CD4-positive, alpha-beta memory T cell (primary cell): ENCODE measurements at regions not wholly inside any gene's neighbourhood (a gene's known extent, or its start where the extent isn't known, plus 50 kb on each side); places are given as distances from the start of the nearest gene placed in this dataset.

Source experiments
- CTCF ChIA-PET: fragments of 350-600 bp; sonication (Branson Sonifier 250); formaldehyde crosslinking; loops from one replicate; lab custom pipeline; 2021; ENCODE audit warnings: inconsistent platforms; ENCODE audit not compliant: partially characterized antibody; lab: Charles Lee
- POLR2A ChIA-PET: fragments of 350-600 bp; sonication (Branson Sonifier 250); formaldehyde crosslinking; loops from one replicate; lab custom pipeline; 2021; ENCODE audit not compliant: partially characterized antibody; lab: Charles Lee
- DNase-seq, 5 donors: peaks; one replicate each; pipeline versions ENCODE4 v3.0.0 to v3.0.0-alpha.2; 2020 to 2022; ENCODE audit warnings: mixed read lengths in 1 of 5
- H3K27ac ChIP-seq: one replicate; pipeline ENCODE4 v1.7.0; 2013; ENCODE audit warnings: low read depth, low read length
- H3K27me3 ChIP-seq: 2 replicates; pipeline ENCODE4 v1.7.0; 2013; ENCODE audit warnings: mild to moderate bottlenecking, low read length, moderate library complexity; ENCODE audit not compliant: insufficient read depth
- H3K36me3 ChIP-seq: 2 replicates; pipeline ENCODE4 v1.7.0; 2013; ENCODE audit warnings: mild to moderate bottlenecking, low read length, moderate library complexity; ENCODE audit not compliant: insufficient read depth
- H3K4me1 ChIP-seq: 2 replicates; pipeline ENCODE4 v1.7.0; 2013; ENCODE audit warnings: mild to moderate bottlenecking, low read length, moderate library complexity; ENCODE audit not compliant: insufficient read depth
- H3K4me3 ChIP-seq, 2 donors: one replicate each; pipeline ENCODE4 v1.7.0; 2013; ENCODE audit warnings: low read length in 2 of 2, mild to moderate bottlenecking in 1 of 2
- H3K9me3 ChIP-seq, 2 donors: one replicate each; pipeline ENCODE4 v1.7.0; 2013; ENCODE audit warnings: low read length in 2 of 2, control low read depth in 1 of 2; ENCODE audit not compliant: control insufficient read depth in 1 of 2
- H3K27ac Mint-ChIP-seq, 7 donors: one replicate each; pipeline ENCODE4 v1.8.0; 2020 to 2021; ENCODE audit warnings: mixed read lengths in 7 of 7, mild to moderate bottlenecking in 6 of 7, inconsistent platforms in 3 of 7, moderate library complexity in 3 of 7
- H3K27me3 Mint-ChIP-seq, 2 donors: one replicate each; pipeline ENCODE4 v1.8.0; 2020 to 2021; ENCODE audit warnings: mixed read lengths in 2 of 2
- H3K36me3 Mint-ChIP-seq, 2 donors: one replicate each; pipeline ENCODE4 v1.8.0; 2020 to 2021; ENCODE audit warnings: mixed read lengths in 2 of 2, inconsistent platforms in 1 of 2, mild to moderate bottlenecking in 1 of 2
- H3K4me1 Mint-ChIP-seq, 4 donors: one replicate each; pipeline ENCODE4 v1.8.0; 2020 to 2021; ENCODE audit warnings: mixed read lengths in 4 of 4, mild to moderate bottlenecking in 1 of 4
- H3K4me3 Mint-ChIP-seq, 8 donors: one replicate each; pipeline ENCODE4 v1.8.0; 2020 to 2021; ENCODE audit warnings: mixed read lengths in 8 of 8, mild to moderate bottlenecking in 7 of 8, moderate library complexity in 6 of 8, inconsistent platforms in 3 of 8
- H3K9me3 Mint-ChIP-seq, 8 donors: one replicate each; pipeline ENCODE4 v1.8.0; 2020 to 2021; ENCODE audit warnings: mixed read lengths in 8 of 8, mild to moderate bottlenecking in 5 of 8, inconsistent platforms in 3 of 8, moderate library complexity in 1 of 8
- intact Hi-C: fragments of 100-400 bp; cut with micrococcal nuclease; formaldehyde crosslinking; loops from one replicate; pipeline ENCODE4 v1.15.1; 2023

GRCh38 chr12:76276499-76277151, 71.6 kb downstream of the BBS10 start:
- H3K27me3 ChIP-seq, result no peaks in the 10 kb centered on the region
- no peaks in the 10 kb centered on the region for H3K36me3 Mint-ChIP-seq
- ChIA-PET CTCF (no interaction called here), POLR2A (no interaction called here)
- peaks cover 5 to 7% of the 10 kb centered on the region in 2 donors for H3K27me3 Mint-ChIP-seq
- H3K27ac Mint-ChIP-seq, result no peak overlapping the region
- no peak overlapping the region for H3K4me3 Mint-ChIP-seq
- no peaks in the 10 kb centered on the region for H3K4me1 ChIP-seq
- no peak for DNase-seq
- no peak overlapping the region for H3K4me3 ChIP-seq
- no peaks in the 10 kb centered on the region for H3K36me3 ChIP-seq
- H3K4me1 Mint-ChIP-seq, result no peaks in the 10 kb centered on the region
- intact Hi-C loops, result no loop called here
- H3K9me3 ChIP-seq, result no peaks in the 10 kb centered on the region
- no peaks in the 10 kb centered on the region for H3K9me3 Mint-ChIP-seq
- no peak overlapping the region for H3K27ac ChIP-seq

GRCh38 chr12:76275511-76276093, 72.6 kb downstream of the BBS10 start:
- peaks cover 3 to 7% of the 10 kb centered on the region in 2 donors for H3K27me3 Mint-ChIP-seq
- POLR2A ChIA-PET, result no interaction called here
- CTCF ChIA-PET, result no interaction called here

GRCh38 chr12:76274420-76275083, 73.7 kb downstream of the BBS10 start:
- no peak for DNase-seq
- H3K27me3 ChIP-seq, result no peaks in the 10 kb centered on the region
- H3K4me1 ChIP-seq, result no peaks in the 10 kb centered on the region
- no peak overlapping the region for H3K4me3 ChIP-seq
- Mint-ChIP-seq H3K9me3 (no peaks in the 10 kb centered on the region), H3K27me3 (peaks cover 3 to 7% of the 10 kb centered on the region in 2 donors), H3K4me3 (no peak overlapping the region), H3K27ac (no peak overlapping the region), H3K4me1 (no peaks in the 10 kb centered on the region), H3K36me3 (no peaks in the 10 kb centered on the region)
- H3K9me3 ChIP-seq, result no peaks in the 10 kb centered on the region
- no peak overlapping the region for H3K27ac ChIP-seq
- intact Hi-C loops, result no loop called here
- no peaks in the 10 kb centered on the region for H3K36me3 ChIP-seq
- POLR2A ChIA-PET, result no interaction called here
- CTCF ChIA-PET, result no interaction called here

More at GRCh38 chr12:76275511-76276093, 72.6 kb downstream of the BBS10 start:
- intact Hi-C loops, result no loop called here
- Histone ChIP-seq H3K36me3 (no peaks in the 10 kb centered on the region), H3K9me3 (no peaks in the 10 kb centered on the region), H3K4me1 (no peaks in the 10 kb centered on the region), H3K4me3 (no peak overlapping the region), H3K27me3 (no peaks in the 10 kb centered on the region), H3K27ac (no peak overlapping the region)
- no peak overlapping the region for H3K27ac Mint-ChIP-seq
- H3K4me3 Mint-ChIP-seq, result no peak overlapping the region
- no peaks in the 10 kb centered on the region for H3K4me1 Mint-ChIP-seq
- no peaks in the 10 kb centered on the region for H3K36me3 Mint-ChIP-seq
- no peak for DNase-seq
- no peaks in the 10 kb centered on the region for H3K9me3 Mint-ChIP-seq

DNA sequence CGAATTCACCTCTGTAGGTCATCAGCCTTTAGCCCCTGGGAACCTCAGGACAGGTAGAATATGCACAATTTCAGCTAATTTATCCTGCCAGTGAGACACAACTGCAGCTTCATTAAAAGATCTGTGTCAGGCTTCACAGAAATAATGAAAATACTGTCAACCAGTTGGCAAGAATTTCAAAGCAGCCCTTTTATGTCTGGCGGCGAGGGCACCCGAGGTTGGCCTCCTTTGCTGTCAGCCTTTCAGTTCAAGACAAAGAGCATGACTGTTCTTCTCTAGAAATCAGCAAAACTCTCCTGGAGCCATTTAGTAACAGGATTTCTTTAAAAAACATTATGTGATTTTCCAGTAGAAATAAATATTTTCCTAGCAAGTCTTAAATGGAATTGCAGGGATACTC, 75.9 kb downstream of the BBS10 start:
- Mint-ChIP-seq H3K36me3 (no peaks in the 10 kb centered on the region), H3K27me3 (peaks cover 4 to 10% of the 10 kb centered on the region in 2 donors), H3K27ac (no peak overlapping the region), H3K4me1 (no peaks in the 10 kb centered on the region), H3K9me3 (peaks cover 0 to 2% (median 0%) of the 10 kb centered on the region in 8 donors), H3K4me3 (no peak overlapping the region)
- H3K4me1 ChIP-seq, result no peaks in the 10 kb centered on the region
- no peak overlapping the region for H3K4me3 ChIP-seq
- no peaks in the 10 kb centered on the region for H3K36me3 ChIP-seq
- ChIA-PET CTCF (no interaction called here), POLR2A (no interaction called here)
- no peak overlapping the region for H3K27ac ChIP-seq
- H3K27me3 ChIP-seq, result no peaks in the 10 kb centered on the region
- no peaks in the 10 kb centered on the region for H3K9me3 ChIP-seq
- intact Hi-C loops, result no loop called here
- no peak for DNase-seq

DNA sequence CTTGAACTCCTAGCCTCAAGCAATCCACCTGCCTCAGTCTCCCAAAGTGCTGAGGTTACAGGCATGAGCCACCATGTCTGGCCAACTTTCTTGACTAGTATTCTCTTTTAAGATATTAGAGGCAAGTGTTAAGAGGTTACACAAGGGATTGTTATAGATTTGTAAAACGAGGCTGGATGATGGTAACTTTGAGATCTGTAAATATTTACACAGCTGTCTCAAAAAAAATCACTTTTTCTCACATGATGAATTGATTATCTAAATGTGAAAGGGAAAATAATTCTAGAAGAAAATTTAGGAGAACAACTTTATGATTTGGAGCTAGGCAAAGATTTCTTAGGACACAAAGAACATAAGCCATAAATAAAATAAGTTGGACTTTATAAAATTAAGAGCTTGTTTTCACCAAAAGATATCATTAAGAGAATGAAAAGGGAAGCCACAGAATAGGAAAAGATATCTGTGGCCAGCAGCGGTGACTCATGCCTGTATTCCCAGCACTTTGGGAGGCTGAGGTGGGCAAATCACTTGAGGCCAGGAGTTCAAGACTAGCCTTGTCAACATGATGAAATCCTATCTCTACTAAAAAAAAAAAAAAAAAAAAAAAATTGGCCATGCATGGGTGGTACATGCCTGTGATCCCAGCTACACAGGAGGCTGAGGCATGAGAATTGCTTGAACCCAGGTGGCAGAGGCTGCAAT, 77.4 kb downstream of the BBS10 start:
- no peaks in the 10 kb centered on the region for H3K36me3 Mint-ChIP-seq
- no peaks in the 10 kb centered on the region for H3K4me1 Mint-ChIP-seq
- H3K4me3 ChIP-seq, result no peak overlapping the region
- no peaks in the 10 kb centered on the region for H3K27me3 ChIP-seq
- intact Hi-C loops, result no loop called here
- H3K4me1 ChIP-seq, result no peaks in the 10 kb centered on the region
- peaks cover 0 to 2% (median 0%) of the 10 kb centered on the region in 8 donors for H3K9me3 Mint-ChIP-seq
- H3K9me3 ChIP-seq, result no peaks in the 10 kb centered on the region
- H3K27me3 Mint-ChIP-seq, result peaks cover 2 to 12% of the 10 kb centered on the region in 2 donors
- no peaks in the 10 kb centered on the region for H3K36me3 ChIP-seq
- no peak overlapping the region for H3K27ac Mint-ChIP-seq
- CTCF ChIA-PET, result no interaction called here
- no peak overlapping the region for H3K27ac ChIP-seq
- POLR2A ChIA-PET, result no interaction called here
- H3K4me3 Mint-ChIP-seq, result no peak overlapping the region
- DNase-seq, result no peak

GRCh38 chr12:76268267-76268666, 79.9 kb downstream of the BBS10 start:
- Histone ChIP-seq H3K4me1 (no peaks in the 10 kb centered on the region), H3K9me3 (no peaks in the 10 kb centered on the region), H3K36me3 (no peaks in the 10 kb centered on the region), H3K4me3 (no peak overlapping the region), H3K27ac (no peak overlapping the region), H3K27me3 (no peaks in the 10 kb centered on the region)
- Mint-ChIP-seq H3K27ac (no peak overlapping the region), H3K4me3 (no peak overlapping the region), H3K27me3 (peaks cover 4 to 18% of the 10 kb centered on the region in 2 donors), H3K9me3 (peaks cover 0 to 3% (median 0%) of the 10 kb centered on the region in 8 donors), H3K4me1 (no peaks in the 10 kb centered on the region), H3K36me3 (no peaks in the 10 kb centered on the region)
- ChIA-PET POLR2A (no interaction called here), CTCF (no interaction called here)
- intact Hi-C loops, result no loop called here
- DNase-seq, result no peak

DNA sequence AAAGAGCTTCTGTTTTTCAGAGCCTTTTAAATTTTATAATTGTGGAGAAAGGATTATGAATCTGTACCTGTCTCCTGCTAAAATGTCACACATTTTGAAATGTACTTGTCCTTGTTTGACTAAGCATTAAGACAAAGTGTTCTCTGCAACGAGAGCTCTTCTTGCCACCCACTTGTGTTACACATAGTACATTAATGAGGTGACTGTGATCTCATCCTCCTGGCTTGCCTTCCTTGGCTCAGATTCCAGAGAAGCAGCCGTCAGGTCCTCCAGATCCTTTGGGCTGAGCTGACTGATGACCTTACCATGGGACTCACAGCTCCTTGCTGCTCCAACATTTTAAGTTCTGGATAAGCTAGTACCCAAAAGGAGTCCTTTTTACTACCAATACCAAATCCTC, 81.4 kb downstream of the BBS10 start:
- CTCF ChIA-PET, result no interaction called here
- Mint-ChIP-seq H3K4me3 (no peak overlapping the region), H3K9me3 (peaks cover 0 to 3% (median 1%) of the 10 kb centered on the region in 8 donors), H3K27me3 (peaks cover 4 to 18% of the 10 kb centered on the region in 2 donors), H3K27ac (no peak overlapping the region), H3K4me1 (no peaks in the 10 kb centered on the region), H3K36me3 (no peaks in the 10 kb centered on the region)
- Histone ChIP-seq H3K36me3 (no peaks in the 10 kb centered on the region), H3K27me3 (no peaks in the 10 kb centered on the region), H3K9me3 (no peaks in the 10 kb centered on the region), H3K27ac (no peak overlapping the region), H3K4me1 (no peaks in the 10 kb centered on the region), H3K4me3 (no peak overlapping the region)
- DNase-seq, result no peak
- intact Hi-C loops, result no loop called here
- POLR2A ChIA-PET, result no interaction called here
